HFFc6 (cell line): ENCODE measurements at regions not wholly inside any gene's neighbourhood (a gene's known extent, or its start where the extent isn't known, plus 50 kb on each side); places are given as distances from the start of the nearest gene placed in this dataset.

Experiments used
- DNase-seq: peaks from one replicate; pipeline ENCODE4 v3.0.0-alpha.2; 2018
- H3K27ac Mint-ChIP-seq: 2 replicates; pipeline ENCODE4 v1.8.0; 2020; ENCODE audit warnings: mild to moderate bottlenecking, mixed read lengths
- H3K27me3 Mint-ChIP-seq: 2 replicates; pipeline ENCODE4 v1.8.0; 2021; ENCODE audit warnings: mild to moderate bottlenecking, moderate library complexity, mixed read lengths; ENCODE audit not compliant: insufficient read depth
- H3K36me3 Mint-ChIP-seq: 2 replicates; pipeline ENCODE4 v1.8.0; 2021; ENCODE audit warnings: low read depth, mixed read lengths
- H3K4me1 Mint-ChIP-seq: 2 replicates; pipeline ENCODE4 v1.8.0; 2020; ENCODE audit warnings: low read depth, mixed read lengths
- H3K4me3 Mint-ChIP-seq: 2 replicates; pipeline ENCODE4 v1.8.0; 2020; ENCODE audit warnings: mild to moderate bottlenecking, moderate library complexity, mixed read lengths
- H3K9me3 Mint-ChIP-seq: 2 replicates; pipeline ENCODE4 v1.8.0; 2020; ENCODE audit warnings: mild to moderate bottlenecking, mixed read lengths
- CTCF ChIP-seq: fragments of 200-600 bp; sonication (generic); IDR thresholded peaks from 2 replicates; pipeline ENCODE4 v1.5.0; 2021; ENCODE audit warnings: antibody characterized with exemption, mild to moderate bottlenecking

GRCh38 chr11:116540645-116541304 is 232.0 kb downstream of the BUD13 start:
- H3K36me3 Mint-ChIP-seq = no peaks in the 10 kb centered on the region
- H3K27ac Mint-ChIP-seq = no peak overlapping the region
- TF ChIP-seq CTCF = no peak
- peaks cover 4% of the 10 kb centered on the region; the same call in 1 of the 2 replicates for H3K9me3 Mint-ChIP-seq
- DNase-seq = no peak
- no peaks in the 10 kb centered on the region for H3K4me1 Mint-ChIP-seq
- peaks cover 5% of the 10 kb centered on the region; the same call in 1 of the 2 replicates for H3K27me3 Mint-ChIP-seq
- H3K4me3 Mint-ChIP-seq = no peak overlapping the region

DNA sequence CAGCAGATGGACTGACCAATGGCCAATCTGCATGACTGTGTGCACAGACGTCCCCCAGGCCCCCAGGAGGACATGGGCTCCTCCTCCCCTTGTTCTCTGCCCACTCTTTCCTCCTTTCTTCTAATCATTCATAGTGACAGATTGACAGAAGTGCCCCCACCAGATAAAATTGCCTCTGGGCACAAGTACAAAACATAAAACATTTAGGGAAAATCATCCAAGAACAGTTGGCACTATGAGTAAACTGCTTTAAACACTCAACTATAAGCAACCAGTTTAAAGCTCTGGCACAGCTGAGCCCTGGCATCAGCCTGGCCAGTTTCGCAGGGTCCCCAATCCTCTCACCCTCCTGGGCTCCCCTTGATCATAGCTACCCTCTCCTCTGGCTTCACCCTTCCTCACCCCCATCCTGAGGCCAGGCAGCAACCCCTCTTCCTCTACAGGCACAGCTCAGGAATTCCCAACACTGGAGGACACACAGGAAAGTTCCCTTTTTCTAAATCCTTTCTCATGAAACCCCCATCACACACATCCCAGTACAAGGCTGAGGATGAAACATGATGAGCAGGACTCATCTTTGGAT is 232.9 kb downstream of the BUD13 start:
- peaks cover 4% of the 10 kb centered on the region; the same call in 1 of the 2 replicates for H3K9me3 Mint-ChIP-seq
- no peak overlapping the region for H3K27ac Mint-ChIP-seq
- H3K4me1 Mint-ChIP-seq = no peaks in the 10 kb centered on the region
- H3K4me3 Mint-ChIP-seq = no peak overlapping the region
- TF ChIP-seq CTCF = no peak
- H3K36me3 Mint-ChIP-seq = no peaks in the 10 kb centered on the region
- DNase-seq = no peak
- peaks cover 11% of the 10 kb centered on the region for H3K27me3 Mint-ChIP-seq

DNA sequence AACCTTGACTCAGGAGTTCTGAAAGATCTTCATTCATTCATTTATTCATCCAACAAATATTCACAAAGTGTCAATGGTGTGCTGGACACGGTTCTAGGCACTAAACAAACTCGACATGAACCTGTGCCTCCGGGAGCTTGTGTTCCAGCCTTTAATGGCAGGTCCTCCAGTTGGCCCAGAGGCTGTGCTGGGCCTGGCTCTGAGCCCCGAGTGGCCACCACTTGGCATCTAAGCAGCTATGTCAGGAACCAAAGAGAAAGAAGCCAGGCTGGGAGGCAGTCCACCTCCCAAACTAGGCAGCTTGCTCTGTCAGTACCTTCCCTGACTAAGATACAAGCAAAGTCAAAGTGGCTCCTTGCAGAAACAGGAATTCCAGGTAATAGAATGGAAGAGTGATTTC is 233.6 kb downstream of the BUD13 start:
- DNase-seq = no peak
- no peaks in the 10 kb centered on the region for H3K4me1 Mint-ChIP-seq
- no peaks in the 10 kb centered on the region for H3K36me3 Mint-ChIP-seq
- H3K4me3 Mint-ChIP-seq = no peak overlapping the region
- no peak overlapping the region for H3K27ac Mint-ChIP-seq
- peaks cover 4% of the 10 kb centered on the region; the same call in 1 of the 2 replicates for H3K9me3 Mint-ChIP-seq
- peaks cover 17% of the 10 kb centered on the region for H3K27me3 Mint-ChIP-seq
- no peak for TF ChIP-seq CTCF

GRCh38 chr11:116538677-116539076 is 234.1 kb downstream of the BUD13 start:
- Mint-ChIP-seq H3K4me1 (no peaks in the 10 kb centered on the region), H3K9me3 (peaks cover 4% of the 10 kb centered on the region; the same call in 1 of the 2 replicates), H3K4me3 (no peak overlapping the region), H3K27ac (no peak overlapping the region), H3K36me3 (no peaks in the 10 kb centered on the region), H3K27me3 (peaks cover 17% of the 10 kb centered on the region)
- no peak for TF ChIP-seq CTCF
- DNase-seq = no peak

DNA sequence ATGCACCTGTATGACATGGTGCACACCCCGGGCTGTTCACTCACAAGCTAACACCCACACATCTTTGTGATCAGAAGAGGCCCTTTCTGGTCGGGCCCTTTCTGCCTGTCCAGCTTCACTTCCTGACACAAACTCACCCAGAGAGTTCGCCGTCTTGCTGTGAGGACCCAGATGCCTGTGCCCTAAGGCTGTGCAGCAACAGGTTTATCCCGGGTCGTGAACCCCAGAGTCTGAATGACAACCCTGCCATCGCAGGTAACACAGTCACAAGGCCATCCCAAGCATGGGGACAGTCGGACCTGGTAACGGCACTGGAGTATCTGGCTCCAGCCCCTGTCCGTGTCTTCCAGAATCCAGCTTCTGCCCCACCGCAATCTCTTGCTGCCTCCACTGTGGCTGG is 235.1 kb downstream of the BUD13 start:
- Mint-ChIP-seq H3K27ac (no peak overlapping the region), H3K4me1 (no peaks in the 10 kb centered on the region), H3K27me3 (peaks cover 17% of the 10 kb centered on the region), H3K9me3 (peaks cover 4% of the 10 kb centered on the region; the same call in 1 of the 2 replicates), H3K36me3 (no peaks in the 10 kb centered on the region), H3K4me3 (no peak overlapping the region)
- TF ChIP-seq CTCF = no peak
- DNase-seq = no peak
